ENCODE measurements at regions not wholly inside any gene's neighbourhood (a gene's known extent, or its start where the extent isn't known, plus 50 kb on each side); places are given as distances from the start of the nearest gene placed in this dataset.

- TF ChIP-seq, protein P1, sequence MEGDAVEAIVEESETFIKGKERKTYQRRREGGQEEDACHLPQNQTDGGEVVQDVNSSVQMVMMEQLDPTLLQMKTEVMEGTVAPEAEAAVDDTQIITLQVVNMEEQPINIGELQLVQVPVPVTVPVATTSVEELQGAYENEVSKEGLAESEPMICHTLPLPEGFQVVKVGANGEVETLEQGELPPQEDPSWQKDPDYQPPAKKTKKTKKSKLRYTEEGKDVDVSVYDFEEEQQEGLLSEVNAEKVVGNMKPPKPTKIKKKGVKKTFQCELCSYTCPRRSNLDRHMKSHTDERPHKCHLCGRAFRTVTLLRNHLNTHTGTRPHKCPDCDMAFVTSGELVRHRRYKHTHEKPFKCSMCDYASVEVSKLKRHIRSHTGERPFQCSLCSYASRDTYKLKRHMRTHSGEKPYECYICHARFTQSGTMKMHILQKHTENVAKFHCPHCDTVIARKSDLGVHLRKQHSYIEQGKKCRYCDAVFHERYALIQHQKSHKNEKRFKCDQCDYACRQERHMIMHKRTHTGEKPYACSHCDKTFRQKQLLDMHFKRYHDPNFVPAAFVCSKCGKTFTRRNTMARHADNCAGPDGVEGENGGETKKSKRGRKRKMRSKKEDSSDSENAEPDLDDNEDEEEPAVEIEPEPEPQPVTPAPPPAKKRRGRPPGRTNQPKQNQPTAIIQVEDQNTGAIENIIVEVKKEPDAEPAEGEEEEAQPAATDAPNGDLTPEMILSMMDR (IDR thresholded peaks at IDR 0.05; ENCODE audit: low read depth, low read length, missing control alignments) = no peak
- in situ Hi-C loops (cut with HindIII; ENCODE audit: low sequenced_read_pairs) = no loop called here
- no peak for DNase-seq (ENCODE audit: low read depth)
- no peak overlapping the region for H3K4me3 ChIP-seq (ENCODE audit: low read depth, low read length)
These were observed 67.2 kb downstream of the ARHGEF18 start for GRCh38 chr19:7415857-7416371.

DNA sequence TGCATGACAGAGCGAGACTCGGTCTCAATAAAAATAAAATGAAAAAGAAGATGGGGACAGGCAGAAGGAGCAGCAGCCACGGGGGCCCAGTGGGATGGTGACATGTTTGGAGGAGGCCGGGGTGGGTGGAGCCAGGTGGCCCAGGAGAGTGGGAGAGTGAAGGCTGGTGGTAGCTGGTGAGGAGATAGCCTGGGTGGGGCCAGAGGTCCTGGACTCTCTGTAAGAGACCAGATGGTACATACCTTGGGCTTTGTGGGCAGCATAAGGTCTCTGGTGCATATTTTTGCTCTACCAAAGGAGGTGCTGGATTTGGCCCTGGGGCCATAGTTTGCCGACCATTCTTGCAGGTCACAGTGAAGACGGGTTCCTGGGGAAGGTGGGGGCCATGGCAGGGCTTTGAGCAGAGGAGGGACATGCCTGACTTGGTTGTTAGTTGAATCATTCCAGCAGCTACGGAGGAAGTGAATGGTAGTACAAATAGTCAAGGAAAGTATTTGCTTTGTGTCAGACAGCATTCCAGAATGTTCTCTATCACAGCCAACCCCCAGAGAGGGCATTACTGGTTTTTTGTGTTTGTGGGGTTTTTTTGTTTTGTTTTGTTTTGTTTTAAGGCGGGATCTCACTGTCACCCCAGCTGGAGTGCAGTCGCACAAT lies 69.1 kb downstream of the ARHGEF18 start:
- TF ChIP-seq, protein P1 (IDR thresholded peaks at IDR 0.05; ENCODE audit: low read depth, low read length, missing control alignments) = no peak
- in situ Hi-C loops (cut with HindIII; ENCODE audit: low sequenced_read_pairs) = no loop called here
- no peak for DNase-seq (ENCODE audit: low read depth)
- no peak overlapping the region for H3K4me3 ChIP-seq (ENCODE audit: low read depth, low read length)

DNA sequence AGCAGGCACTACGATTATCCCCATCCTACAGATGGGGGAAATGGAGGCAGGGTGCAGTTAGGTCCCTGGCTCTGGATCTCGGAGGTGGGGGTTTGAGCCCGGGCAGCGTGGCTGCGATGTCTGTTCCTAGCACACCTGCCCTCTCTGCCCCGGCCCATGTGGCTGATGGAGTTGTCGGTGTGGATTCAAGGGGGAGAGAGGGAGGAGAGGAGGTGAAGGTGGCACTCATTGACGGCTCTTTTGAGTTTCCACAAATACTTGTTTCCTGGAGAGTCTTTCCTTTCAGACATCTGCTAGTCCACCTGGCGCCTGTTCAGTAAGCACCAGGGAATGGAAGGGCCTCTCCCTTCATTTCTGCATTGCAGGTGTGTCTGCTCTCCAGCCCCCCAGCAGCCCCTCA lies 69.9 kb downstream of the ARHGEF18 start:
- in situ Hi-C loops (cut with HindIII; ENCODE audit: low sequenced_read_pairs) = no loop called here
- no peak for DNase-seq (ENCODE audit: low read depth)
- TF ChIP-seq, protein P1 (IDR thresholded peaks at IDR 0.05; ENCODE audit: low read depth, low read length, missing control alignments) = no peak

DNA sequence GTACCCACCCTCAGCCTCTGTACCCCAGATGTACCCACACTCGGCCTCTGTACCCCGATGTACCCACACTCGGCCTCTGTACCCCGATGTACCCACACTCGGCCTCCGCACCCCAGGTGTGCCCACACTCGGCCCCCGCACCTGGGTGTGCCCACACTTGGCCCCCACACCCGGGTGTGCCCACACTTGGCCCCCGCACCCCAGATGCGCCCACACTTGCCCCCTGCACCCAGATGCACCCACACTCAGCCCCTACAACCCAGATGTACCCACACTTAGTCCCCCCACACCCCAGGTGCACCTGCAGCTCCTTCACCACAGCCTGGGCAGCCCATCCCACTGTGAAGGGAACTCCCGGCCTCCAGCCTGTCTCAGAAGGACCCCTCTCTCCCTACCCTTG lies 69.7 kb downstream of the PEX11G start:
- TF ChIP-seq, protein P1 (IDR thresholded peaks at IDR 0.05; ENCODE audit: low read depth, low read length, missing control alignments) = no peak
- no peak for DNase-seq (ENCODE audit: low read depth)
- H3K4me3 ChIP-seq (ENCODE audit: low read depth, low read length) = no peak overlapping the region
- in situ Hi-C loops (cut with HindIII; ENCODE audit: low sequenced_read_pairs) = no loop called here

More for the DNA sequence above, 69.9 kb downstream of the ARHGEF18 start:
- no peak overlapping the region for H3K4me3 ChIP-seq (ENCODE audit: low read depth, low read length)

GRCh38 chr19:7419777-7420439 lies 68.9 kb downstream of the PEX11G start:
- in situ Hi-C loops (cut with HindIII; ENCODE audit: low sequenced_read_pairs) = no loop called here
- no peak for DNase-seq (ENCODE audit: low read depth)

GRCh38 chr19:7421941-7422744 lies 66.7 kb downstream of the PEX11G start:
- no peak overlapping the region for H3K4me3 ChIP-seq (ENCODE audit: low read depth, low read length)
- TF ChIP-seq, protein P1 (IDR thresholded peaks at IDR 0.05; ENCODE audit: low read depth, low read length, missing control alignments) = no peak
- in situ Hi-C loops (cut with HindIII; ENCODE audit: low sequenced_read_pairs) = no loop called here
- DNase-seq (ENCODE audit: low read depth) = no peak

More at GRCh38 chr19:7419777-7420439, 68.9 kb downstream of the PEX11G start:
- TF ChIP-seq, protein P1 (IDR thresholded peaks at IDR 0.05; ENCODE audit: low read depth, low read length, missing control alignments) = no peak
- no peak overlapping the region for H3K4me3 ChIP-seq (ENCODE audit: low read depth, low read length)

All from astrocyte of the cerebellum (primary cell).